ENCODE measurements at regions not wholly inside any gene's neighbourhood (a gene's known extent, or its start where the extent isn't known, plus 50 kb on each side); places are given as distances from the start of the nearest gene placed in this dataset.

DNA sequence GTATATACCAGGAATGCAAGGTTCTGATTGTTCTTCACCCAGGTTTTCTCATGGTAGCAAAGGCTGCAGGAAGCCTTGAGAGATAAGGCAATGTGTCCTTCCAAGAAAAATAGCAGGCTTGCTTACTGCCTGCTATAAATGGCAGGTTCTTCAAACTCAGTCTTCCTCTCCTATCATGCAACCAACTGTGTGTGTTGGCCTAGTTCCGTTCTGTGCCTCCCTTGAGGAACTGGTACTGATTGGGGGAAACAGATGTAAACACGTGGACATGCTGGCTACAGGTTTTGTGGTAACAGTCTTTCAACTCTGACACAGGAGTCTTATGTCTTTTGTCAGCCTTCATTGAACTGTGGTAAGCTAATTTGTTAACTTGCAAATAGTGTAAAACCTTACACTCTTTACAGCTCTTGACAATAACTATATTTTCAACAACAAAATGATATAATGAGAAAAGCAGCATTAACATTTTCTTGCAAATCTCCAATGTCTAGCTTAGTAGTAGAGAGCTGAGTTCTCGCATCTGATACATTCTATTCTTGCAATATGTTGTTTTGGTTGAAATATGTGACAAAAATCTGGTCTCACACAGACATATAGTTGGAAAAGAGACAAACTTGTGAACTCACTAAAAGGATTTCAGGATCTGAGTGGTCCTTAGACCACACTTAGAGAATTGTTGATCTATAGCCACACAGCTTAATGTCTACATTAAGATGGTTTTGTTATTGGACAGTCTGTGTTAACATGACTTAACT, 54.7 kb upstream of the LSM8 start:
- no peaks in the 10 kb centered on the region for H3K4me1 ChIP-seq (ENCODE audit: control insufficient read depth, insufficient read depth, low read length, poor library complexity, severe bottlenecking)
- no peak overlapping the region for H3K4me3 ChIP-seq (ENCODE audit: extremely low read depth, insufficient read depth, low read length, poor library complexity, severe bottlenecking)

DNA sequence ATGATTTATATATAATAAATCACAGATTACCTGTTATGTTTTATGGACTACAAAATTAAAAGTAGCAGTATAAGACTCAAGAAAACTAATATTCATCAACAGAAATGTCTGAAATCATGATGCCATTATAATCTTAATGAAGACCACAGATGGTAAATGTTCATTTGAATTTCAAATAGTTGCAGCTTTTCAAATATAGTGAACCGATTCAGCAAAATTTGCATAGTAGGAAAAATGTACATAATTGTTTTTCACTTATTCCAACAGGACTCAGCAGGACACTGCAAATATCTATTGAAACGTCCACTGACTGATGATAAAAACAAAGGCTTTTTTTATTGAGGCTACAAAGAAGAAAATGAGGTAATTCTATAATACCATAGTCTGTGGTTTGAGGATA, 51.2 kb upstream of the LSM8 start:
- no peak overlapping the region for H3K27ac ChIP-seq (ENCODE audit: low read depth, low read length, severe bottlenecking)
- no peak overlapping the region for H3K4me3 ChIP-seq (ENCODE audit: extremely low read depth, insufficient read depth, low read length, poor library complexity, severe bottlenecking)
- no peaks in the 10 kb centered on the region for H3K4me1 ChIP-seq (ENCODE audit: control insufficient read depth, insufficient read depth, low read length, poor library complexity, severe bottlenecking)
- H3K36me3 ChIP-seq (ENCODE audit: control insufficient read depth, insufficient read depth, low read length) = no peaks in the 10 kb centered on the region
- no peaks in the 10 kb centered on the region for H3K9me3 ChIP-seq (ENCODE audit: control insufficient read depth, low read length)
- no CpG with 5 or more reads among the region's 2 CpGs for WGBS, 2 experiments (ENCODE audit: insufficient coverage in 2 of 2)

More for the DNA sequence above, 54.7 kb upstream of the LSM8 start:
- H3K36me3 ChIP-seq (ENCODE audit: control insufficient read depth, insufficient read depth, low read length) = no peaks in the 10 kb centered on the region
- H3K27ac ChIP-seq (ENCODE audit: low read depth, low read length, severe bottlenecking) = no peak overlapping the region
- WGBS, 2 experiments (ENCODE audit: insufficient coverage in 2 of 2) = 90 to 94% methylated on average over 3 of the region's 3 CpGs
- no peaks in the 10 kb centered on the region for H3K9me3 ChIP-seq (ENCODE audit: control insufficient read depth, low read length)
